Vagina (tissue), 2 donors: ENCODE measurements at regions not wholly inside any gene's neighbourhood (a gene's known extent, or its start where the extent isn't known, plus 50 kb on each side); places are given as distances from the start of the nearest gene placed in this dataset.

ENCODE experiments used
- DNase-seq, 2 donors: peaks; one replicate each; pipeline ENCODE4 v3.0.0-alpha.2; 2017; ENCODE audit errors: extremely low spot score in 2 of 2
- H3K27ac ChIP-seq: fragments of 200-600 bp; sonication (generic); one replicate; pipeline ENCODE4 v1.5.1; 2019
- H3K27me3 ChIP-seq: fragments of 200-600 bp; sonication (generic); one replicate; pipeline ENCODE4 v1.5.1; 2019
- H3K36me3 ChIP-seq, 2 donors: fragments of 200-600 bp; sonication (generic); one replicate each; pipeline ENCODE4 v1.5.1; 2017 to 2019
- H3K4me1 ChIP-seq: fragments of 200-600 bp; sonication (generic); one replicate; pipeline ENCODE4 v1.5.1; 2019
- H3K4me3 ChIP-seq, 2 donors: fragments of 200-600 bp; sonication (generic); 1 replicate in 1 of 2; 2 replicates in 1 of 2; pipeline ENCODE4 v1.5.1; 2016 to 2019
- H3K9me3 ChIP-seq: fragments of 200-600 bp; sonication (generic); one replicate; pipeline ENCODE4 v1.5.1; 2019
- POLR2A ChIP-seq, 2 donors: fragments of 450-650 bp; IDR thresholded peaks; one replicate each; pipeline ENCODE4 v1.6.1; 2017; ENCODE audit warnings: antibody characterized with exemption in 2 of 2, mild to moderate bottlenecking in 2 of 2, moderate library complexity in 2 of 2
- POLR2AphosphoS5 ChIP-seq, 2 donors: sonication (generic); formaldehyde crosslinking; IDR thresholded peaks; one replicate each; pipeline ENCODE4 v1.9.0; 2017; ENCODE audit warnings: antibody characterized with exemption in 2 of 2, mild to moderate bottlenecking in 2 of 2, low read depth in 1 of 2; ENCODE audit not compliant: insufficient read depth in 1 of 2
- intact Hi-C: fragments of 100-400 bp; cut with DNase I; formaldehyde crosslinking; loops from one replicate; pipeline ENCODE4 v1.15.1; 2023
- TF ChIP-seq, protein P1 (sequence below), 3 experiments: fragments of 450-650 bp in 2 of 3; fragments of 200-600 bp in 1 of 3; sonication (generic) in 1 of 3; IDR thresholded peaks; one replicate each; pipeline ENCODE4 v1.5.1; 2017 to 2019; ENCODE audit warnings: antibody characterized with exemption in 3 of 3, mild to moderate bottlenecking in 2 of 3, moderate library complexity in 2 of 3

DNA sequence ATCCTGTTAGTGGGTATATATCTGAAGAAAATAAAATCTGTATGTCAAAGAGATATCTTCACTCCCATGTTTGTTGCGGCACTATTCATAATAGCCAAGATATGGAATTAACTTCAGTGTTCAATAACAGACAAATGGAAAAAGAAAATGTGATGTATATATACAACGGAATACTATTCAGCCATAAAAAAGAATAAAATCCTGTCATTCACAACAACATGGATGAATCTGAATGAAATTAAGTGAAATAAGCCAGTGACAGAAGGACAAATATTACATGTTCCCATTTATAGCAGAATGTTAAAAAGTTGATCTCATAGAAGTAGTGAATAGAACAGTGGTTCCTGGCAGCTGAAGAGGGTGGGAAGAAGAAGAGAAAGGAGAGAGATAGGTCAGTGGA, 239.1 kb upstream of the RUNX1 start:
- Histone ChIP-seq H3K27me3 (no peaks in the 10 kb centered on the region), H3K9me3 (peaks cover 7% of the 10 kb centered on the region), H3K4me1 (no peaks in the 10 kb centered on the region), H3K36me3 (no peaks in the 10 kb centered on the region), H3K27ac (no peak overlapping the region), H3K4me3 (no peak overlapping the region)
- intact Hi-C loops: no loop called here
- DNase-seq: no peak
- TF ChIP-seq POLR2AphosphoS5 (IDR thresholded peaks at IDR 0.05; ENCODE audit: insufficient read depth in 1 of 2, low read depth in 1 of 2) (no peak), POLR2A (IDR thresholded peaks at IDR 0.05) (no peak)
- TF ChIP-seq, protein P1, sequence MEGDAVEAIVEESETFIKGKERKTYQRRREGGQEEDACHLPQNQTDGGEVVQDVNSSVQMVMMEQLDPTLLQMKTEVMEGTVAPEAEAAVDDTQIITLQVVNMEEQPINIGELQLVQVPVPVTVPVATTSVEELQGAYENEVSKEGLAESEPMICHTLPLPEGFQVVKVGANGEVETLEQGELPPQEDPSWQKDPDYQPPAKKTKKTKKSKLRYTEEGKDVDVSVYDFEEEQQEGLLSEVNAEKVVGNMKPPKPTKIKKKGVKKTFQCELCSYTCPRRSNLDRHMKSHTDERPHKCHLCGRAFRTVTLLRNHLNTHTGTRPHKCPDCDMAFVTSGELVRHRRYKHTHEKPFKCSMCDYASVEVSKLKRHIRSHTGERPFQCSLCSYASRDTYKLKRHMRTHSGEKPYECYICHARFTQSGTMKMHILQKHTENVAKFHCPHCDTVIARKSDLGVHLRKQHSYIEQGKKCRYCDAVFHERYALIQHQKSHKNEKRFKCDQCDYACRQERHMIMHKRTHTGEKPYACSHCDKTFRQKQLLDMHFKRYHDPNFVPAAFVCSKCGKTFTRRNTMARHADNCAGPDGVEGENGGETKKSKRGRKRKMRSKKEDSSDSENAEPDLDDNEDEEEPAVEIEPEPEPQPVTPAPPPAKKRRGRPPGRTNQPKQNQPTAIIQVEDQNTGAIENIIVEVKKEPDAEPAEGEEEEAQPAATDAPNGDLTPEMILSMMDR (IDR thresholded peaks at IDR 0.05): no peak

DNA sequence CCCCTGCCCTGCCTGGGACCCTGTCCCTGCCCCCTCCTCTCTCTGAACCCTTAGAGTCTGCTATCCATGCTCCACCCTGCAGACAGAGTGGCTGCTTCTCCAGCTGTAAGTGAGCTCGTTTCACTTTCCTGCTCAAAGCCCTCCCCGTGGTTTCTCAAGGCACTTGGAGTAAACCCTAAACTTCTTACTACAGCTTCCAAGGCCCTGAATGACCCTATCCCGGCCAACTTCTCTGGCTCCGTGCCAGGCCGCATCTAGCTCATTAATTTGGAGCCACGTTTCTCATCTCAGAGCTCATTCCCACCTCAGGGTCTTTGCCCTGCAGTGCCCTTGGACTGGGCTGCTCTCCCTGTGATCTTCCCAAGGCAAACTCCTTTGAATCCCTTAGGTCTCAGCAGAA, 235.1 kb upstream of the RUNX1 start:
- H3K4me3 ChIP-seq: no peak overlapping the region
- no peaks in the 10 kb centered on the region for H3K27me3 ChIP-seq
- no peaks in the 10 kb centered on the region for H3K4me1 ChIP-seq
- H3K36me3 ChIP-seq: no peaks in the 10 kb centered on the region
- H3K27ac ChIP-seq: no peak overlapping the region
- H3K9me3 ChIP-seq: peaks cover 7% of the 10 kb centered on the region
- TF ChIP-seq, protein P1 (IDR thresholded peaks at IDR 0.05): no peak
- TF ChIP-seq POLR2A (IDR thresholded peaks at IDR 0.05) (no peak), POLR2AphosphoS5 (IDR thresholded peaks at IDR 0.05; ENCODE audit: insufficient read depth in 1 of 2, low read depth in 1 of 2) (no peak)
- no peak for DNase-seq
- intact Hi-C loops: no loop called here

DNA sequence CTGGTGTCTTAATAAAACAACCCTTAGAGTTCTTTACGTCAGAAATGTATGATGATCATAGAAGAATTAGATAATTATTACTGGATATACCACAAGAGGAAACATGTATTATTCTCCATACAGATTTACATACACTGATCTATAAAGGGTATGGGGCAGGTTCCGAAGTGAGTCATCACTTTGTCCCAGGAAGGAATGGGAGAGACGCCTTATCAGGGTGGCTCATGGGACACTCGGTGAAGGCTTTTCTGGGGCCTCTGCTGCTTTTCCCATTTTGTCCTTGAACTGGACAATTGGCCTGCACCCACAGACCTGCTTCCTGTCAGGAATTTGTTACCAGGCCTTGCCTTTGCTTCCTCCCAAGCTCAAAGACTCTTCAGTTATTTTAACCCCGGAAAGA, 233.8 kb upstream of the RUNX1 start:
- Histone ChIP-seq H3K36me3 (no peaks in the 10 kb centered on the region), H3K4me1 (no peaks in the 10 kb centered on the region), H3K9me3 (peaks cover 7% of the 10 kb centered on the region), H3K4me3 (no peak overlapping the region), H3K27ac (no peak overlapping the region), H3K27me3 (no peaks in the 10 kb centered on the region)
- intact Hi-C loops: no loop called here
- no peak for TF ChIP-seq POLR2A (IDR thresholded peaks at IDR 0.05)
- TF ChIP-seq, protein P1 (IDR thresholded peaks at IDR 0.05): no peak
- TF ChIP-seq POLR2AphosphoS5 (IDR thresholded peaks at IDR 0.05; ENCODE audit: insufficient read depth in 1 of 2, low read depth in 1 of 2): no peak
- no peak for DNase-seq

DNA sequence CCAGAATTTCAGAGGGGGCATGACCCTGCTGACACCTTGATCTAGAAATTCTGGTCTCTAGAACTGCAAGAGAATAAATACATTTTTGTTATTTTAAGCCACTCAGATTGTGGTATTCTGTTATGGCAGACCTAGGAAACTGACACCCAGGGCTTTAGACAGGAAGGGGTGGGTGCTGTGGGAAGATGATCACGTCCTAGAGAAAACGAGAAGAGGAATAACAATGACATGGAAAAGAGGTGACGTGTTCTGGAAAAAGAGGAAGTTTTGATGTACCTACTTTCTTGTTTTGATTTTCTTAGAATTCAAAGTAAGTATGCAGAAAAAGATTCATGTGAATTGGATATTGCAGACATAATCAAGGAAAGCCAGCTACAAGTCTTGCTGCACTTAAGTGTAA, 232.9 kb upstream of the RUNX1 start:
- TF ChIP-seq POLR2AphosphoS5 (IDR thresholded peaks at IDR 0.05; ENCODE audit: insufficient read depth in 1 of 2, low read depth in 1 of 2) (no peak), POLR2A (IDR thresholded peaks at IDR 0.05) (no peak)
- TF ChIP-seq, protein P1 (IDR thresholded peaks at IDR 0.05): no peak
- H3K9me3 ChIP-seq: no peaks in the 10 kb centered on the region

DNA sequence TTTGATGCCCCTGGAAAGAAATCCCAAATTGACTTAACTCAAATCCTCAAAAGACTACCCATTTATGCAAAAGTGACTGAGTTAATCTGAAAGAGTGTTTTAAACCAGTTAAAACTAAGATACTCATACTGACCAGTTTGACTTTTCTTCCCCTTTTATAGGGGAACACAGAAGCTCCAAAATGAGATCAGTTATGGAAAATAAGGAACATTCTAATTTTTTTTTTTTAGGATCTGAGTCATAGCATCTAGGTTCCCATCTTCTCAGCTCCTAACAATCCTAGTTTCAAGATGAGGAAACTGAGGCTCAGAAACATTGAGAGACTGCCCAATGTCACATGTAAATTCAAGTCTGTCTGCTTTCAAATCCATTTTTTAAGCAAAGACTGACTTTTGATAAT, 231.1 kb upstream of the RUNX1 start:
- H3K9me3 ChIP-seq: no peaks in the 10 kb centered on the region
- no peak for DNase-seq
- intact Hi-C loops: no loop called here
- H3K4me1 ChIP-seq: no peaks in the 10 kb centered on the region
- no peak overlapping the region for H3K27ac ChIP-seq
- no peaks in the 10 kb centered on the region for H3K27me3 ChIP-seq
- H3K4me3 ChIP-seq: no peak overlapping the region
- no peak for TF ChIP-seq POLR2A (IDR thresholded peaks at IDR 0.05)
- H3K36me3 ChIP-seq: no peaks in the 10 kb centered on the region

More for the DNA sequence above, 232.9 kb upstream of the RUNX1 start:
- Histone ChIP-seq H3K4me1 (no peaks in the 10 kb centered on the region), H3K4me3 (no peak overlapping the region), H3K27ac (no peak overlapping the region), H3K36me3 (no peaks in the 10 kb centered on the region), H3K27me3 (no peaks in the 10 kb centered on the region)
- intact Hi-C loops: no loop called here
- no peak for DNase-seq

DNA sequence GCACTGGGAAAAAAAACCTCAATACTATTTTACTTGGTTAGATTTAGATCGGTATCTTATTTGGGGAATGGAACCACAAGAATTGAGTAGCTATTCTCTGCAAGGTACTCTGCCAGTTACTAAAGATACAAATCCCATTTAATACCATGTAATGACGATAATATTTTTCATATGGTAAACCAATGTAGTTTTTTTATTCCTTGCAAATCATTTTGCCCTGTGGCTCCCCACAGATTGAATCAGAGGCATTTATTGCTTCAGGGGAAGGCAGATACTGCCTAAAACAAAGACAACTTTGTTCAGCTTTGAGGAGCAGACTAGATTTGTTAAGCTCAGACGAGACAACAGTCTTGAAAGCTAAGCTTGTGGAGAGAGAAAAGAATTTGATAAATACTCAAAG, 226.7 kb upstream of the RUNX1 start:
- no peaks in the 10 kb centered on the region for H3K4me1 ChIP-seq
- intact Hi-C loops: no loop called here
- H3K4me3 ChIP-seq: no peak overlapping the region
- H3K27ac ChIP-seq: no peak overlapping the region
- TF ChIP-seq POLR2A (IDR thresholded peaks at IDR 0.05) (no peak), POLR2AphosphoS5 (IDR thresholded peaks at IDR 0.05; ENCODE audit: insufficient read depth in 1 of 2, low read depth in 1 of 2) (no peak)
- TF ChIP-seq, protein P1 (IDR thresholded peaks at IDR 0.05): no peak
- DNase-seq: no peak
- H3K9me3 ChIP-seq: no peaks in the 10 kb centered on the region
- no peaks in the 10 kb centered on the region for H3K27me3 ChIP-seq
- H3K36me3 ChIP-seq: no peaks in the 10 kb centered on the region
